ENCODE measurements at regions not wholly inside any gene's neighbourhood (a gene's known extent, or its start where the extent isn't known, plus 50 kb on each side); places are given as distances from the start of the nearest gene placed in this dataset.

- H3K27me3 ChIP-seq (ENCODE audit: insufficient read depth) = no peaks in the 10 kb centered on the region
- peaks cover 19% of the 10 kb centered on the region for H3K4me1 ChIP-seq (ENCODE audit: insufficient read depth)
- Mint-ChIP-seq H3K27ac (peak overlapping the region; percentile 29; the same call in 1 of the 2 replicates), H3K4me3 (no peak overlapping the region), H3K36me3 (ENCODE audit: low read depth) (no peaks in the 10 kb centered on the region), H3K9me3 (peaks cover 2% of the 10 kb centered on the region; the same call in 1 of the 3 replicates), H3K27me3 (ENCODE audit: insufficient read depth, low read depth, poor library complexity) (peaks cover 4% of the 10 kb centered on the region), H3K4me1 (peaks cover 32% of the 10 kb centered on the region)
- no peak overlapping the region for H3K4me3 ChIP-seq
- ATAC-seq (no peak), DNase-seq (ENCODE audit: low spot score) (no peak)
- peak overlapping the region; percentile 56; the same call in 1 of the 2 replicates for H2AFZ ChIP-seq
- no peaks in the 10 kb centered on the region for H4K20me1 ChIP-seq (replicated peaks; ENCODE audit: insufficient read depth)
- no peaks in the 10 kb centered on the region for H3K79me2 ChIP-seq (replicated peaks; ENCODE audit: insufficient read depth)
- no peaks in the 10 kb centered on the region for H3K9me2 ChIP-seq (ENCODE audit: insufficient read depth)
- no peak overlapping the region for H3K4me2 ChIP-seq
- no peaks in the 10 kb centered on the region for H3K36me3 ChIP-seq (ENCODE audit: insufficient read depth)
- no peak overlapping the region for H3K27ac ChIP-seq (ENCODE audit: low read depth)
- TF ChIP-seq POLR2AphosphoS5 (IDR thresholded peaks at IDR 0.05; ENCODE audit: low read depth) = no peak
- no peak for TF ChIP-seq ZNF462 (CRISPR knock-in tag; IDR thresholded peaks at IDR 0.05)
- TF ChIP-seq ZNF331 (CRISPR knock-in tag; IDR thresholded peaks at IDR 0.05; ENCODE audit: low read depth) = no peak
- no peaks in the 10 kb centered on the region for H3F3A ChIP-seq (replicated peaks; ENCODE audit: low read depth)
Observed at GRCh38 chr18:10124071-10124470, 210.3 kb downstream of the VAPA start.

GRCh38 chr18:10124557-10124956, 210.7 kb downstream of the VAPA start:
- Histone ChIP-seq H2AFZ (peak overlapping the region; percentile 56; the same call in 1 of the 2 replicates), H4K20me1 (replicated peaks; ENCODE audit: insufficient read depth) (no peaks in the 10 kb centered on the region), H3F3A (replicated peaks; ENCODE audit: low read depth) (no peaks in the 10 kb centered on the region), H3K27ac (ENCODE audit: low read depth) (no peak overlapping the region), H3K4me1 (ENCODE audit: insufficient read depth) (peaks cover 19% of the 10 kb centered on the region), H3K36me3 (ENCODE audit: insufficient read depth) (no peaks in the 10 kb centered on the region), H3K4me3 (no peak overlapping the region), H3K27me3 (ENCODE audit: insufficient read depth) (no peaks in the 10 kb centered on the region), H3K9me2 (ENCODE audit: insufficient read depth) (no peaks in the 10 kb centered on the region), H3K4me2 (no peak overlapping the region), H3K79me2 (replicated peaks; ENCODE audit: insufficient read depth) (no peaks in the 10 kb centered on the region)
- peaks cover 2% of the 10 kb centered on the region; the same call in 1 of the 3 replicates for H3K9me3 Mint-ChIP-seq
- peak overlapping the region; percentile 29; the same call in 1 of the 2 replicates for H3K27ac Mint-ChIP-seq
- DNase-seq (ENCODE audit: low spot score) = no peak
- H3K4me1 Mint-ChIP-seq = peaks cover 32% of the 10 kb centered on the region
- ATAC-seq = no peak
- peaks cover 4% of the 10 kb centered on the region for H3K27me3 Mint-ChIP-seq (ENCODE audit: insufficient read depth, low read depth, poor library complexity)
- no peak overlapping the region for H3K4me3 Mint-ChIP-seq
- no peaks in the 10 kb centered on the region for H3K36me3 Mint-ChIP-seq (ENCODE audit: low read depth)
- TF ChIP-seq EZH2phosphoT487 (IDR thresholded peaks at IDR 0.05; ENCODE audit: unreplicated experiment) (no peak), ZNF462 (CRISPR knock-in tag; IDR thresholded peaks at IDR 0.05) (no peak), JUNB (IDR thresholded peaks at IDR 0.05; ENCODE audit: unreplicated experiment) (no peak), STAT1 (IDR thresholded peaks at IDR 0.05; ENCODE audit: unreplicated experiment) (no peak)
